ENCODE measurements at regions not wholly inside any gene's neighbourhood (a gene's known extent, or its start where the extent isn't known, plus 50 kb on each side); places are given as distances from the start of the nearest gene placed in this dataset.

GRCh38 chr5:158302029-158302428 lies 443.1 kb upstream of the CLINT1 start:
- no peak for DNase-seq (ENCODE audit: low read depth in 3 of 3)

DNA sequence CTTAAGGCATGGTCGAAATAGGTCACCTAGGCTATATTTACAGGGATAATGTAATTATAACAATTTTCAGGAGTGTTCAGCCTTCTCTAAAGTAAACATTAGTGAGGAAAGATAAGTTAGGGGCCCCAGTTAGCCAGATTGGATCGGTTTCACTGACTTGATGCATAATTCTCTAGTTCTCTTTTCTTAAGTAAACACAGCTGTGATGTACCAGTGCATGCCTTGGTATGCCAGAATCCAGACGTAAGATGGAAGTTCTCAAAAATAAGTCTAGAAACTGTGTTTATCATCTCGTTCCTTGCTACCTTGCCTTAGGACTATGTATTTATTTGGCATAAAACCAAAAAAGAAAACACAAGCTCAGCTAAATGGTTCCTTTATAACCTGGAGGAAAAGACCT lies 442.2 kb upstream of the CLINT1 start:
- DNase-seq (ENCODE audit: low read depth in 3 of 3): no peak

DNA sequence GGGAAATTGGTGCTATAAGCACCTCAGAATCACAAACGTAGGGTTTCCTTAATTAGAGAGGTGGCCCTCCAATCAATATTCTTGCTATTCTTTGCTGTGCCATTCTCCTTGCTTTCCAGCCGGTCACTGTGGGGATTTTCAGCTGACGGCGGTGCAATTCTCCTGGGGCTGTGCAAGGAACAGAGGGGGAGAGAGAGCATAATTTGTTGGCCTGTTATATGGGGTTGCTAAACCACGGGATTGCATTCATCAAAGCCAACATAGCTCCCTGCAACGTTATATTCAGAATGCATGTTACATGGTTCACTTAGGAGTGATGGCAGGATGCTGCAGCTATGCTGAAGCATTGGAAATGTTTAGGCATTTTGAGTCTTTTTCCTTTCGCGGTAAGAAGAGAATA lies 441.3 kb upstream of the CLINT1 start:
- DNase-seq (ENCODE audit: low read depth in 3 of 3): no peak

DNA sequence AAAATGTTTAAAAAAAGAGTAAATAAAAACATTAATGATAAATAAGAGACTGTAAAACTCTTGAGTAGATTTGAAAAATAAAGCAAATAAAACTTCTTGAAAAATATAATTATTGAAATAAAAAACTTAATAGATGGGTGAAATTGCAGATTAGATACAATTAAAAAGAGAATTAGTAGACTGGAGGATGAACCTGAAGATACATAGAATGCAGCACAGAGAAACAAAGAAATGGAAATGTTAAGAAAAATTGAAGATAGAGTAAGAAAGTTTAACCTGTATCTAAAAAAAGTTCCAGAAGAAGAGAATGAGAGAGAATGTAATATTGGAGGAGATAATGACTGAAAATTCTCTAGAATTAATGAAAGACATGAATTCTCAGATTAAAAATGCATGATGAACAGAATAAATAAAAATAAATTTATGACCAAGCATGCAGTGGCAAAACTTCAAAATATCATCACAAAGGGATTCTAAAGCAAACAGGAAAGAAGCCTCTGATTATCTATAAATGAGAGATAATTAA lies 438.1 kb upstream of the CLINT1 start:
- no peak for DNase-seq (ENCODE audit: low read depth in 3 of 3)

DNA sequence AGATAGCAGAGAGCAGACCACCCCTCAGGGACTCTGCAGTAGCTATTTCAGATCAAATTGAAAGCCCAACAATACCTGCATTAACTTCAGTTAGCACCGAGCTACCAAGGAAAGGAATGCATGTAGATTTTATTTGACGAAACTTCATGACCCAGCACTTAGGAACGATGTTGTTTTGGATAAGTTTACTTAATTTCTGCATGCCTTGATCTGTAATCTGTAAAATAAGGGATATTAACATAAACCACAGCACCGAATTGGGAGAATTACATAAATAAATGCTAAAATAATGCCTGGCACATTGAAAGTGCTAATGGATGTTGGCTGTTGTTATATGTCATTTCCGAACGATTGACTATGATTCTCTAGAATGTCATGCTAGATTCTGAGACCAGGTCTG lies 435.8 kb upstream of the CLINT1 start:
- no peak for DNase-seq (ENCODE audit: low read depth in 3 of 3)

DNA sequence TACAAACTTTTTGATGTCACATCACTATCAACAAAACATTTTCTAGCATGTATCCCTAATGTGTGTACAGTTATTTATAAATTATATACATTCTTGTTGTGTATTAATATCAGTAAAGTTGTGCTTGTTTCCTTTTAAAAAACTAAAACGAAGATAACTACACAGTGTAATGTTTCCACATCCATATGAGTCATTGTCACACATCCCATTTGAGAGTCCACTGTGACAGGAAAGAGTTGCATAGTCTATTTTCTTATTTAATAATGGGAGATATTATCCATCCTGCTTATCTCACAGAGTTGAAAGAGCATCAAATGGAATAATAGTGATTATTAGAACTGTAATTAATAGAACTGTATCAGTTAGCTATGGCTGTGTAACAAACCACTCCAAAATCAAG lies 434.0 kb upstream of the CLINT1 start:
- DNase-seq (ENCODE audit: low read depth in 3 of 3): no peak

DNA sequence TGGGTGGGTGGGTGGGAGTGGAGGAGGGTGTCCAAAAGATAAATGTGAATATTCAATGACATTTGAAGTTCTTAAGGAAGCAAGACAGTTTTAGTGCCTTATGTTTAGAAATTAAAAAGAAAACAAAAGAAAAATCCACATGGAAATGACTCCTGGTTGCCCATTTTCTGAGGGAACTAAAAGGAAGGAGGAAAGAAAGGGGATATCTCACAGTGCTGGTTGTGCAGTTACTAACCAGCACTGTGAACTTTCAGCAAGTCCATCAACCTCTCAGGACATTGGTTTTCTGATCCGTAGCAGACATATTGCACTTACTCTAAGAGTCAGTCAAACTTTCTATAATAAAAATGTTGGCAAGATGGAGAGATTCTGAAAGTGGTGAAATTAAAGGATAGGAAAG lies 431.0 kb upstream of the CLINT1 start:
- no peak for DNase-seq (ENCODE audit: low read depth in 3 of 3)

- DNase-seq (ENCODE audit: low read depth in 3 of 3): no peak
Measured at GRCh38 chr5:158288272-158288657, 429.3 kb upstream of the CLINT1 start.

DNA sequence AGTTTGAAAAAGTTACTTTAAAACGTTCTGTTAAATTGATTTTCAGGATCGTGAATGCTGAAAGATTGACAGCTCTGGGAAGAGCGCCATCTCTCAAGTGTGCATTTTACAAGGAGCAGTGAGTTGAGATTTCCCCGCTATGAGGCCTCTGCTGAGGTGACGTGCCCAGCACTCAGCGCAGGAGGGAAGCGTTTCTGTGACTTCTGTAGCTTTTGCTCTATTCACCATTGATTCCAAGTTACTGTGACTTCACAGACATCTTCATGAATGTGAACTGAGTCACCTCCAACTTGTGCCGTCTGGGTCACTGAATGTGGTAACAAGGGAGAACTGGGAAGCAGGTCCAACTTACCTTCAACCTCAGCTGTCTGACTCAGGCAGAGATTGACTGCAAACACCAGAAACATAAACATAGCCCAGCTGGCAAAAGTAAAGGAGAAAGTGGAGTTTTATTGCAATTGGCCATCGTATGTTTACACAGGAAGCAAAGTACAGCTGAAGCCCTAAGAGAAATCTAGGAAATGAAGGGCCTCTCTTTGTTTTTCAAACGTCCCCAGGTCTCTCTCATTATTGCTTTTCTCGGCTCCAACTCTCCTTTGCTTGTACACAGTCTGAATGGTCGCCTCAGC lies 428.8 kb upstream of the CLINT1 start:
- DNase-seq (ENCODE audit: low read depth in 3 of 3): no peak

DNA sequence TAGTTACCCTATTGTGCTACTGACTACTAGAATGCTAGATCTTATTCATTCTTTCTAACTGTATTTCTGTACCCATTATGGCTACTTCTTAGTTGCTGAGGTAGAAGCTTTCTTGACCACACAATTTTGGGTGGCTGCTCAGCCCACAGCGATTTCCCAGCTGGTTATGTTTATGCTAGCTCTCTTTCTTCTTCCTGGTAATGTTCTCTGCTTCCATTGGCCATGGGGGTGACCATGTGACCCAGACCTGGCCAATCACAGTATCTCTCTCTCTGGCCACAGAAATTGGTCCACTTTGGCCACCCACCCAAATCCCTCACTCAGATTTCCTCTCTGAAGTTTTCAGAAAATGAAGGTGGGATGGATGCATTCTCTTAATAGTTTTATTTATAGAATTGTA lies 427.9 kb upstream of the CLINT1 start:
- DNase-seq (ENCODE audit: low read depth in 3 of 3): no peak

DNA sequence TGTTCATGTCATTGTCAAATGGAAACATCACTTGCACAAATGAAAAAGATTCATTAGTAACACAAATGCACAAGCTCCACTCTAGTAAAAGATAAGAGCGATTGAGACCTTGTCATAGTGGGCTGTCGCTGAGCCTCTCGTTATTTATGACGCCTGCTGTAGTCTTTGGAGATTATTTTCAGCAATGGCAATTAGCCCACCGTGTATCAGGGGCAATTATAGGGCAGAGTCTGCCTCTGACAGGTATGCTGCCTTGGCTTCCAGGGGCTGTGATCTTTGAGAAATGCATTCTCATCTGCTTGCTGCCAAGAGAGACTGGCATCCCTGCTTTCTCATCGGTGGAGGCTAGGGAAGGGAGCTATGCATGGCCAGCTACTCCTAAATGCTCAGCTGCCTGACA lies 426.8 kb upstream of the CLINT1 start:
- DNase-seq (ENCODE audit: low read depth in 3 of 3): no peak

DNA sequence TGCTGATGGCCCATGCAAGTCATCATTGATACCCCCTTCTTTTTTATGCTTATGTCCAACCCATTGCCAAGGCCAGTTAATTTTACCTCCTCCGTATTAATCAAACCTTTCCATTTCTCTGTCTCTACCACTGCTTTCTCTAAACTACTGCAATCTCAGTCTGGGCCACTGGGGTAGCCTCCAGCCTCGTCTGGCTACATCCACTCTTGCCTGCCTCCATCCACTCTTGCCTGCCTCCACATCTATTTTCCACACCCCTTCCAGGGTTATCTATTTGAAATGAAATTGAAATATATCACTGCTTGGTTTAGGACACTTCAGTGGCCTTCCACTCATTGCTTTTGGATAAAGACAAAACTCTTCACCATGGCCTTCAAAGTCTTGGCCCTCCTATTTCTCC lies 425.3 kb upstream of the CLINT1 start:
- no peak for DNase-seq (ENCODE audit: low read depth in 3 of 3)

- DNase-seq (ENCODE audit: low read depth in 3 of 3): no peak
Measured at GRCh38 chr5:158283397-158283796, 424.5 kb upstream of the CLINT1 start.

DNA sequence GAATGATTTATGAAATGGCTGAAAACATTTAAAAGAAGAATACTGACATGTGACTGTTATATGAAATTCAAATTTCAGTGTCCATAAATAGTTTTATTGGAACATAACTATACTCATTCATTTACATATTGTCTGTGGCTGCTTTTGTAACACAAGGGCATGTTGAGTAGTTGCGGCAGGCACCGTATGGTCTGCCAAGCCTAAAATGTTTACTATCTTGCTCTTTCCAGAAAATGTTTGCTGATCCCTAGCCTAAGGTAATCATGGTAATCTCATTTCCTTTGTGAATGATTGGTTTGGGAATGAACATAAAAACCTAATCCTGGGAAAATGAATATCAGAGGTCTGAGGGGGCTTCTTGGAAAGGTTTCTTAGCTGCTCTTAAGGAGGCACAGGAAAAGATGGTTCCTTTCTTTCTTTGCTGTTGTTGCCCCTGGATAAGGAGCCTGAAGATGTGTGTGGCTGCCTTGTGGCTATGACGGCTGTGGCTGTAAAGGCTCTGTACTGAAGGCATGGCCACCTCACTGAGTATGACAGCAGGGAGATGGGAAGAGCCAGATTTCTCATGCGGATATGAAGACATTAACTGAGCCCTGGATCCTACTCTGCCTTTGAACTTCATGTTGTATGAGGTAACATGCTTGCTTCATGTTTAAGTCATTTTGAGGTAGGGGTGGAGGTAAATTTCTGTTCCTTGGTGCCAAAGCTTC lies 419.4 kb upstream of the CLINT1 start:
- no peak for DNase-seq (ENCODE audit: low read depth in 3 of 3)

DNA sequence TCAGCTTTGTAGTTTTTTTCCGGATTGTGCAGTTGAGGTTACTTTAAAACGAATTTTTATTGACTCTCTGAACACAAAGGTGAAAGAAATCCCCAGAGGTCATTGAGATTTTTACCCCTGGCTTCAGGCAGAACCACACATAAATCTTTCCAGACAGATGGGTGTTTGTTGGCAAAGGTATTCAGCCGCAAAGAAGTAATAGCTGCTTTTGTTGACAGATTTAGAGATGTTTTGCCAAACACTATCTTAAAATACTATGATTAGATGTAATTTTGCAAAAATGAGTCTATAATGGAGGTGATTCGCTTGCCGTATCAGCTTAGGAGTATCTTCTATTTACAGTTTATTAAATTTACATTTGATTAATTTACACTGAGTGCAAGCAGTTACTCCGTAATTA lies 418.3 kb upstream of the CLINT1 start:
- DNase-seq (ENCODE audit: low read depth in 3 of 3): no peak

DNA sequence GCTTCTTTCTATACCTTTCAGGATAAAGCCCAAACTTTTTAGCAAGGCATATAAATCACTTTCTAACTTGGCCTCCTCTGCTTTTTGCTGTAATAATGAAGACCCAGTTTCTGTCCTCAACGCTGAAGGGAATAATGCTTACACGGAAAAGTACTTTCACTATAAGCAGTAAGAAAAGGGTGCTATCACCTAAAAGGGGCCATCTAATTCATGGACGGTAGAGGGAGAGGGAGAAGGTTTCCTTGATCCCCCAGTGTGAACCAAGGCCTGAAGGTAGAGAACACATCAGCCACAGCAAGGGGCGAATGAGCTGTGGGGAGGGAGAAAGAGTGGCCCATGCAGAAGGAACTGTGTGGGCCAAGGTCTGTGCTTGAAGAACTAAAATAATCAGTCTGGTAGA lies 417.7 kb upstream of the CLINT1 start:
- DNase-seq (ENCODE audit: low read depth in 3 of 3): no peak

- no peak for DNase-seq (ENCODE audit: low read depth in 3 of 3)
Measured at GRCh38 chr5:158275511-158275910, 416.6 kb upstream of the CLINT1 start.

DNA sequence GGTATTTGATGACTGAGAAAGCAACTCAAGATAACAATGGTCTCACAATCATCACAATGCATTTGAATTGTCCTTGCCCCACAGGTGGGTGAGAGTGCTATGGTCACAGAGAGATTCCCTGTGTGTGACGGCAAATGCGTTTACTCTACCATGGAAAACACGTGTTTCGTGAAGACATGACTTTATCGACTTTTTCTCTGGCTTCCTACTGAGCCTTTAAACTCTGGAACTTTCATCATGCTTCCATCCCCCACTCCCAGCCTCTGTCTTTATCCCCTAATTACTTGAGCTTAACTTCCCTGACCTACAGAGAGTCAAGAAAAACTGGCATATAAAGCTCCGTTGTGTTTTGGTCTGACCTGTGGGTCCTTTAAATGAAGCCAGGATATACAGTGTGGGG lies 414.1 kb upstream of the CLINT1 start:
- DNase-seq (ENCODE audit: low read depth in 3 of 3): no peak

DNA sequence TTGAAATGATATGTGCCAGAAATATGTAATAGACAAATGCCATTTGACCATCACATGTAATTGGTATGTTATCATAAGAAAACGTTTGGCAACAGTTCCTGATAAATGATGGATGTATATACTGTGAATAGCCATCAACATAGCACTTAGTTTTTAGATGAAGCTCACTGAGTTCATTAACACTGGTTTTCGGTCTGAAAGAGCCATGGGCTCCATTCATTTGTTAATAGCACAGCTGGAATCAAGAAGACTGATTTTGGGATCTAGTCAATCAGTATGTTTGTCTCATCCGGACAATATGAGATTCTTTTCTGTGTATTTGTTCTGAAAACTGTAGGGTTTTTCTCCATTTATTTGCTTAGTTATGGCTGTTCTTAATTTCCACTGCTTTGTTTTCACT lies 413.5 kb upstream of the CLINT1 start:
- no peak for DNase-seq (ENCODE audit: low read depth in 3 of 3)

- no peak for DNase-seq (ENCODE audit: low read depth in 3 of 3)
Measured at GRCh38 chr5:158270996-158271554, 412.1 kb upstream of the CLINT1 start.

DNA sequence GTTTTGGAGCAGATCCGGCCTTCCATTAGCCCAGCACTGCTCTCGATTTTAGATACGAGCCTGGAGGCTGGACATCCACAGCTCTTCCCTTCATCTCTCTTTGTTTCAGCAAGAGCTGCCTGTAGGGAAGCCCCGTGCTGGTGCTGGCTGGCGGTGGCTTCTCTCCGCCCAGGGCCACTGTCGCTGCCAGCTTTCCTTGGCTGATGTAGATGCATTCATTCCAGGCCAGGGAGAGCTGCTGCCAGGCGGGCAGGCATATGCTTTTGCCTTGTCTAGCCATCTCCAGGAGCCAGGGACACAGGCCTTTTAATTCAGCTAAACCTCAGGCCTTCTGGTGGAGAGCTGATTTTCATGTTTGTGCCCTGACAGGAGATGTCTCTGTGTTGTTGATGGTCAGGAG lies 409.3 kb upstream of the CLINT1 start:
- no peak for DNase-seq (ENCODE audit: low read depth in 3 of 3)

DNA sequence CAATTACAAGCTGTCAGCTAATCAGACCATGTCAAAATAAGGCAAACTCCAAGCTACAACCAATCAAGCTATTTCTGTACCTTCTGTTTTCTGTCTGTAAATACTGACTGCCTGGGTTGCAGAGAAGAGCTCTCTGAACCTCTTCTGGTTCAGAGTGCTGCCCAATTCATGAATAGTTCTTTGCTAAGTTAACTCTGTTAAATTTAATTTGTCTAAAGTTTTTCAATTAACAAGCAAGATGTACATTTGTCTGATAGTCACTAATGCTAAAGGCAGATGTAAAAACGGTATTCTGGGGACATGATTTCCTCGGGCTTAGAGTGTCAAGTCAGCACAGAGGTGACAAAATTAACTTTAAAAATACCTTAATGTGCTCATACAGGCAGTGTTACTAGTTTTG lies 408.3 kb upstream of the CLINT1 start:
- DNase-seq (ENCODE audit: low read depth in 3 of 3): no peak

- no peak for DNase-seq (ENCODE audit: low read depth in 3 of 3)
Measured at GRCh38 chr5:158265931-158266700, 407.2 kb upstream of the CLINT1 start.
